Fibroblast of the aortic adventitia (primary cell): ENCODE measurements at regions not wholly inside any gene's neighbourhood (a gene's known extent, or its start where the extent isn't known, plus 50 kb on each side); places are given as distances from the start of the nearest gene placed in this dataset.

Experiments used
- DNase-seq: peaks from one replicate; pipeline ENCODE4 v3.0.0-alpha.2; 2010; ENCODE audit warnings: low read depth
- H3K4me3 ChIP-seq: 2 replicates; pipeline ENCODE4 v1.5.1; 2011; ENCODE audit warnings: low read depth, mild to moderate bottlenecking, control low read depth, low read length, moderate library complexity
- TF ChIP-seq, protein P1 (sequence below): IDR thresholded peaks from 2 replicates; pipeline ENCODE4 v1.5.1; 2011; ENCODE audit warnings: mild to moderate bottlenecking, low read length, control low read depth, inconsistent platforms; ENCODE audit not compliant: insufficient read depth

- no peak for DNase-seq
- TF ChIP-seq, protein P1, sequence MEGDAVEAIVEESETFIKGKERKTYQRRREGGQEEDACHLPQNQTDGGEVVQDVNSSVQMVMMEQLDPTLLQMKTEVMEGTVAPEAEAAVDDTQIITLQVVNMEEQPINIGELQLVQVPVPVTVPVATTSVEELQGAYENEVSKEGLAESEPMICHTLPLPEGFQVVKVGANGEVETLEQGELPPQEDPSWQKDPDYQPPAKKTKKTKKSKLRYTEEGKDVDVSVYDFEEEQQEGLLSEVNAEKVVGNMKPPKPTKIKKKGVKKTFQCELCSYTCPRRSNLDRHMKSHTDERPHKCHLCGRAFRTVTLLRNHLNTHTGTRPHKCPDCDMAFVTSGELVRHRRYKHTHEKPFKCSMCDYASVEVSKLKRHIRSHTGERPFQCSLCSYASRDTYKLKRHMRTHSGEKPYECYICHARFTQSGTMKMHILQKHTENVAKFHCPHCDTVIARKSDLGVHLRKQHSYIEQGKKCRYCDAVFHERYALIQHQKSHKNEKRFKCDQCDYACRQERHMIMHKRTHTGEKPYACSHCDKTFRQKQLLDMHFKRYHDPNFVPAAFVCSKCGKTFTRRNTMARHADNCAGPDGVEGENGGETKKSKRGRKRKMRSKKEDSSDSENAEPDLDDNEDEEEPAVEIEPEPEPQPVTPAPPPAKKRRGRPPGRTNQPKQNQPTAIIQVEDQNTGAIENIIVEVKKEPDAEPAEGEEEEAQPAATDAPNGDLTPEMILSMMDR, result no peak
These were observed 455.3 kb downstream of the ADRA2A start for GRCh38 chr10:111532139-111532538.

GRCh38 chr10:111539246-111539645, 462.4 kb downstream of the ADRA2A start:
- TF ChIP-seq, protein P1, result no peak
- no peak overlapping the region for H3K4me3 ChIP-seq
- DNase-seq, result no peak

More at GRCh38 chr10:111532139-111532538, 455.3 kb downstream of the ADRA2A start:
- no peak overlapping the region for H3K4me3 ChIP-seq

DNA sequence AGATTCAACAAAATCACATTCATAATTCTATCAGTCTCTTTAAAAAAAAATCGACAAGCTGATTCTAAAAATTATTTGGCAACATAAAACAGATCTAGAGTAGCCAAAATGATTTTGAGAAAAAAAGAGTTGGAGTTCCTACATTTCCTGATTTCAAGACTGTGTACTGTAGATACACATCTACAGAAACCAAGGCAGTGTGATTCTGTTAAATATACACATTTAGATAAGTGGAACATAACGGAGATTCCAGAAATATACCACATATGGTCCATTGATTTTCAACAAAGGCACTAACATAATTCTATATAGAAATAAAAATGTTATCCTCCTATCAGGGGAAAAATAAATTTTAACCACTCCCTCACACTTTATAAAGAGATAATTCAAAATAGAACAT, 467.0 kb downstream of the ADRA2A start:
- TF ChIP-seq, protein P1, result no peak
- H3K4me3 ChIP-seq, result no peak overlapping the region
- DNase-seq, result no peak

DNA sequence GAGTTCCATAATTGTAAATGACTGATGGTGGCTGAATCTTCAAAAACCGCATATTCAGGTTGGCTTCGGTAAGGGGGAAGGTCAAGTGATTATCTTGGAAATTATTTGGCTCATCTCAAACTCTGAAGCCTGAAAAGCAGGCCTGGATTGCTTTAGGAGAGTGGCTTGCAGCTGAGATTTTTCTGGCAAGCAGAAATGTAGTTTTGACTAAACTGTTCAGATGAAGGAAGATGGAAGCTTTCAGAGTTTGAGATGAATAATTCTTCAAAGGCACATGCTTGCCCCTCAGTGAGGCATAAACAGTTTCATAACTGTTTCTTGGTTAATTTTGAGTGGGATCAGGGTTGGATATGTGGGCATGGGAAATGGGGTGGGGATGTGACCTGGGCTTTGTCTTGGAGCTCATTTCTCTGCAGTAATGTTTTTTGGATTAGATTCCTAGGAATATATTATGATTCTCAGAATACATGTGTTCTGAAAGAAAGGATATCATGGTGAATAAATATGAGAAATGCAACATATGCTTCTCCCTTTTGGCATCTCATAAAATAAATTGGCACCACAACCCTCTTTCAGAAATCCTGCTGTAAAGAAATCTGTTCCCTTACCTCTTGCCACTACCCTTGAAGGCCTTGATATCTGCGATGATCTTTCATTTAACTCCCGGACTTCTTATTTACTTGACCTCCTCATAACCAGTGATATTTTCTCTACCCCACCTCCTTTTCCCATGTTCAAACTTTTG, 469.2 kb downstream of the ADRA2A start:
- H3K4me3 ChIP-seq, result no peak overlapping the region
- no peak for DNase-seq
- TF ChIP-seq, protein P1, result no peak

- DNase-seq, result no peak
- TF ChIP-seq, protein P1, result no peak
- H3K4me3 ChIP-seq, result no peak overlapping the region
These were observed 471.4 kb downstream of the ADRA2A start for GRCh38 chr10:111548084-111548726.

- DNase-seq, result no peak
- no peak overlapping the region for H3K4me3 ChIP-seq
- TF ChIP-seq, protein P1, result no peak
These were observed 474.2 kb downstream of the ADRA2A start for GRCh38 chr10:111551001-111551400.

GRCh38 chr10:111556666-111557065, 479.8 kb downstream of the ADRA2A start:
- no peak overlapping the region for H3K4me3 ChIP-seq
- no peak for DNase-seq
- TF ChIP-seq, protein P1, result no peak
